ENCODE measurements at regions not wholly inside any gene's neighbourhood (a gene's known extent, or its start where the extent isn't known, plus 50 kb on each side); places are given as distances from the start of the nearest gene placed in this dataset.

GRCh38 chr12:34126239-34126641, 103.9 kb downstream of the ALG10 start:
- no peak for TF ChIP-seq CTCF (IDR thresholded peaks at IDR 0.05; ENCODE audit: low read depth, low read length)
- no peak for TF ChIP-seq POLR2A (IDR thresholded peaks at IDR 0.05; ENCODE audit: extremely low read depth, insufficient read length)
